ENCODE measurements at regions not wholly inside any gene's neighbourhood (a gene's known extent, or its start where the extent isn't known, plus 50 kb on each side); places are given as distances from the start of the nearest gene placed in this dataset.
"Not testable (repeated sequence)": the region's sequence is repeated elsewhere in the genome, so short reads cannot be mapped to it uniquely, and the experiment has no call there.

DNA sequence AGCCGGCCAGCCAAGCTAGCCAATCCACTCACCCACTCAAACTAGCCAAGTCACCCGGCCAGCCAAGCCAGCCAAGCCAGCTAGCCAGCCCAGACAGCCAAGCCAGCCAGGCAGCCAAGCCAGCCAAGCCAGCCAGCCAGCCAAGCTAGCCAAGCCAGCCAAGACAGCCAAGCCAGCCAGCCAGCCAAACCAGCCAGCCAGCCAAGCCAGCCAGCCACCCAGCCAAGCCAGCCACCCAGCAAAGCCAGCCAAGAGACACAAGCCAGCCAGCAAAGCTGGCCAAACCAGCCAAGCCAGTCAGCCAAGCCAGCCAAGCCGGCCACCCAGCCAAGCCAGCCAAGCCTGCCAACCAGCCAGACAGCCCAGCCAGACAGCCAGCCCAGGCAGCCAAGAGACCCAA, 322.2 kb upstream of the PLGLB2 start:
- TF ChIP-seq POLR2A (IDR thresholded peaks at IDR 0.05; ENCODE audit: low read depth); EP300 (IDR thresholded peaks at IDR 0.05); POLR2AphosphoS5 (IDR thresholded peaks at IDR 0.05): not testable (repeated sequence)
- TF ChIP-seq, protein P1, sequence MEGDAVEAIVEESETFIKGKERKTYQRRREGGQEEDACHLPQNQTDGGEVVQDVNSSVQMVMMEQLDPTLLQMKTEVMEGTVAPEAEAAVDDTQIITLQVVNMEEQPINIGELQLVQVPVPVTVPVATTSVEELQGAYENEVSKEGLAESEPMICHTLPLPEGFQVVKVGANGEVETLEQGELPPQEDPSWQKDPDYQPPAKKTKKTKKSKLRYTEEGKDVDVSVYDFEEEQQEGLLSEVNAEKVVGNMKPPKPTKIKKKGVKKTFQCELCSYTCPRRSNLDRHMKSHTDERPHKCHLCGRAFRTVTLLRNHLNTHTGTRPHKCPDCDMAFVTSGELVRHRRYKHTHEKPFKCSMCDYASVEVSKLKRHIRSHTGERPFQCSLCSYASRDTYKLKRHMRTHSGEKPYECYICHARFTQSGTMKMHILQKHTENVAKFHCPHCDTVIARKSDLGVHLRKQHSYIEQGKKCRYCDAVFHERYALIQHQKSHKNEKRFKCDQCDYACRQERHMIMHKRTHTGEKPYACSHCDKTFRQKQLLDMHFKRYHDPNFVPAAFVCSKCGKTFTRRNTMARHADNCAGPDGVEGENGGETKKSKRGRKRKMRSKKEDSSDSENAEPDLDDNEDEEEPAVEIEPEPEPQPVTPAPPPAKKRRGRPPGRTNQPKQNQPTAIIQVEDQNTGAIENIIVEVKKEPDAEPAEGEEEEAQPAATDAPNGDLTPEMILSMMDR (IDR thresholded peaks at IDR 0.05), result not testable (repeated sequence)

Data from esophagus muscularis mucosa (tissue), 4 donors.